ENCODE measurements at regions not wholly inside any gene's neighbourhood (a gene's known extent, or its start where the extent isn't known, plus 50 kb on each side); places are given as distances from the start of the nearest gene placed in this dataset.

DNA sequence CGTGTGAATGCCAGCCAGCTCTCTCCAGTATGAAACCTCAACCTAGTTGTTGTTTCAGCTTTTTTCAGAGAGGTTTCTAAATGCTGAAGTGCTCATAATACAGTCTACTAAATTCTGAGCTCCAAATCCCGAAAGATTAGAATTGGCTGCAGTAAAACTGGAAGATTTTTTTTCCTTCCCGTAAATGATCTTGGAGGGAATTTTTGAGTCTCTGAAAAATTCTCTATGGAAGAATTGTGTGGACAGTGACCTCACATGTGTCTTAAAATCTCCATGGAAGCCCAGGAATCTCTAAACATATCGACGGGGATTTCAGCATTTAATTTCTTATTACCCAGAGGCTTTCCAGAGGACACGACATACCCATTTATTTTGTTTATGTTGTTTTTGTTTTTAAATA, 1499.2 kb downstream of the LRRC4C start (continued):
- TF ChIP-seq, protein P1, sequence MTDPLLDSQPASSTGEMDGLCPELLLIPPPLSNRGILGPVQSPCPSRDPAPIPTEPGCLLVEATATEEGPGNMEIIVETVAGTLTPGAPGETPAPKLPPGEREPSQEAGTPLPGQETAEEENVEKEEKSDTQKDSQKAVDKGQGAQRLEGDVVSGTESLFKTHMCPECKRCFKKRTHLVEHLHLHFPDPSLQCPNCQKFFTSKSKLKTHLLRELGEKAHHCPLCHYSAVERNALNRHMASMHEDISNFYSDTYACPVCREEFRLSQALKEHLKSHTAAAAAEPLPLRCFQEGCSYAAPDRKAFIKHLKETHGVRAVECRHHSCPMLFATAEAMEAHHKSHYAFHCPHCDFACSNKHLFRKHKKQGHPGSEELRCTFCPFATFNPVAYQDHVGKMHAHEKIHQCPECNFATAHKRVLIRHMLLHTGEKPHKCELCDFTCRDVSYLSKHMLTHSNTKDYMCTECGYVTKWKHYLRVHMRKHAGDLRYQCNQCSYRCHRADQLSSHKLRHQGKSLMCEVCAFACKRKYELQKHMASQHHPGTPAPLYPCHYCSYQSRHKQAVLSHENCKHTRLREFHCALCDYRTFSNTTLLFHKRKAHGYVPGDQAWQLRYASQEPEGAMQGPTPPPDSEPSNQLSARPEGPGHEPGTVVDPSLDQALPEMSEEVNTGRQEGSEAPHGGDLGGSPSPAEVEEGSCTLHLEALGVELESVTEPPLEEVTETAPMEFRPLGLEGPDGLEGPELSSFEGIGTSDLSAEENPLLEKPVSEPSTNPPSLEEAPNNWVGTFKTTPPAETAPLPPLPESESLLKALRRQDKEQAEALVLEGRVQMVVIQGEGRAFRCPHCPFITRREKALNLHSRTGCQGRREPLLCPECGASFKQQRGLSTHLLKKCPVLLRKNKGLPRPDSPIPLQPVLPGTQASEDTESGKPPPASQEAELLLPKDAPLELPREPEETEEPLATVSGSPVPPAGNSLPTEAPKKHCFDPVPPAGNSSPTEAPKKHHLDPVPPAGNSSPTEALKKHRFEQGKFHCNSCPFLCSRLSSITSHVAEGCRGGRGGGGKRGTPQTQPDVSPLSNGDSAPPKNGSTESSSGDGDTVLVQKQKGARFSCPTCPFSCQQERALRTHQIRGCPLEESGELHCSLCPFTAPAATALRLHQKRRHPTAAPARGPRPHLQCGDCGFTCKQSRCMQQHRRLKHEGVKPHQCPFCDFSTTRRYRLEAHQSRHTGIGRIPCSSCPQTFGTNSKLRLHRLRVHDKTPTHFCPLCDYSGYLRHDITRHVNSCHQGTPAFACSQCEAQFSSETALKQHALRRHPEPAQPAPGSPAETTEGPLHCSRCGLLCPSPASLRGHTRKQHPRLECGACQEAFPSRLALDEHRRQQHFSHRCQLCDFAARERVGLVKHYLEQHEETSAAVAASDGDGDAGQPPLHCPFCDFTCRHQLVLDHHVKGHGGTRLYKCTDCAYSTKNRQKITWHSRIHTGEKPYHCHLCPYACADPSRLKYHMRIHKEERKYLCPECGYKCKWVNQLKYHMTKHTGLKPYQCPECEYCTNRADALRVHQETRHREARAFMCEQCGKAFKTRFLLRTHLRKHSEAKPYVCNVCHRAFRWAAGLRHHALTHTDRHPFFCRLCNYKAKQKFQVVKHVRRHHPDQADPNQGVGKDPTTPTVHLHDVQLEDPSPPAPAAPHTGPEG (CRISPR knock-in tag; IDR thresholded peaks at IDR 0.05) = no peak
- TF ChIP-seq, protein P2, sequence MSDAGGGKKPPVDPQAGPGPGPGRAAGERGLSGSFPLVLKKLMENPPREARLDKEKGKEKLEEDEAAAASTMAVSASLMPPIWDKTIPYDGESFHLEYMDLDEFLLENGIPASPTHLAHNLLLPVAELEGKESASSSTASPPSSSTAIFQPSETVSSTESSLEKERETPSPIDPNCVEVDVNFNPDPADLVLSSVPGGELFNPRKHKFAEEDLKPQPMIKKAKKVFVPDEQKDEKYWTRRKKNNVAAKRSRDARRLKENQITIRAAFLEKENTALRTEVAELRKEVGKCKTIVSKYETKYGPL (CRISPR knock-in tag; IDR thresholded peaks at IDR 0.05) = no peak
- TF ChIP-seq GPN1 (CRISPR knock-in tag; IDR thresholded peaks at IDR 0.05; ENCODE audit: borderline replicate concordance) (no peak), ISX (CRISPR knock-in tag; conservative IDR thresholded peaks at IDR 0.05) (no peak), NFRKB (IDR thresholded peaks at IDR 0.05) (no peak), ZNF234 (CRISPR knock-in tag; conservative IDR thresholded peaks at IDR 0.05) (no peak), ZNF496 (CRISPR knock-in tag; IDR thresholded peaks at IDR 0.05; ENCODE audit: insufficient replicate concordance) (no peak), ATF7-NPFF (CRISPR knock-in tag; IDR thresholded peaks at IDR 0.05; ENCODE audit: low read depth) (no peak), RBM39 (IDR thresholded peaks at IDR 0.05; ENCODE audit: low read depth, low read length, poor library complexity, severe bottlenecking) (no peak), ZSCAN25 (CRISPR knock-in tag; IDR thresholded peaks at IDR 0.05) (no peak)
- TF ChIP-seq, protein P3, sequence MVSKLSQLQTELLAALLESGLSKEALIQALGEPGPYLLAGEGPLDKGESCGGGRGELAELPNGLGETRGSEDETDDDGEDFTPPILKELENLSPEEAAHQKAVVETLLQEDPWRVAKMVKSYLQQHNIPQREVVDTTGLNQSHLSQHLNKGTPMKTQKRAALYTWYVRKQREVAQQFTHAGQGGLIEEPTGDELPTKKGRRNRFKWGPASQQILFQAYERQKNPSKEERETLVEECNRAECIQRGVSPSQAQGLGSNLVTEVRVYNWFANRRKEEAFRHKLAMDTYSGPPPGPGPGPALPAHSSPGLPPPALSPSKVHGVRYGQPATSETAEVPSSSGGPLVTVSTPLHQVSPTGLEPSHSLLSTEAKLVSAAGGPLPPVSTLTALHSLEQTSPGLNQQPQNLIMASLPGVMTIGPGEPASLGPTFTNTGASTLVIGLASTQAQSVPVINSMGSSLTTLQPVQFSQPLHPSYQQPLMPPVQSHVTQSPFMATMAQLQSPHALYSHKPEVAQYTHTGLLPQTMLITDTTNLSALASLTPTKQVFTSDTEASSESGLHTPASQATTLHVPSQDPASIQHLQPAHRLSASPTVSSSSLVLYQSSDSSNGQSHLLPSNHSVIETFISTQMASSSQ (IDR thresholded peaks at IDR 0.05; ENCODE audit: low read depth) = no peak
- TF ChIP-seq, protein P3 (CRISPR knock-in tag; IDR thresholded peaks at IDR 0.05; ENCODE audit: borderline replicate concordance) = no peak
- TF ChIP-seq, protein P4, sequence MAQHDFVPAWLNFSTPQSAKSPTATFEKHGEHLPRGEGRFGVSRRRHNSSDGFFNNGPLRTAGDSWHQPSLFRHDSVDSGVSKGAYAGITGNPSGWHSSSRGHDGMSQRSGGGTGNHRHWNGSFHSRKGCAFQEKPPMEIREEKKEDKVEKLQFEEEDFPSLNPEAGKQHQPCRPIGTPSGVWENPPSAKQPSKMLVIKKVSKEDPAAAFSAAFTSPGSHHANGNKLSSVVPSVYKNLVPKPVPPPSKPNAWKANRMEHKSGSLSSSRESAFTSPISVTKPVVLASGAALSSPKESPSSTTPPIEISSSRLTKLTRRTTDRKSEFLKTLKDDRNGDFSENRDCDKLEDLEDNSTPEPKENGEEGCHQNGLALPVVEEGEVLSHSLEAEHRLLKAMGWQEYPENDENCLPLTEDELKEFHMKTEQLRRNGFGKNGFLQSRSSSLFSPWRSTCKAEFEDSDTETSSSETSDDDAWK (CRISPR knock-in tag; IDR thresholded peaks at IDR 0.05) = no peak
- TF ChIP-seq, protein P5, sequence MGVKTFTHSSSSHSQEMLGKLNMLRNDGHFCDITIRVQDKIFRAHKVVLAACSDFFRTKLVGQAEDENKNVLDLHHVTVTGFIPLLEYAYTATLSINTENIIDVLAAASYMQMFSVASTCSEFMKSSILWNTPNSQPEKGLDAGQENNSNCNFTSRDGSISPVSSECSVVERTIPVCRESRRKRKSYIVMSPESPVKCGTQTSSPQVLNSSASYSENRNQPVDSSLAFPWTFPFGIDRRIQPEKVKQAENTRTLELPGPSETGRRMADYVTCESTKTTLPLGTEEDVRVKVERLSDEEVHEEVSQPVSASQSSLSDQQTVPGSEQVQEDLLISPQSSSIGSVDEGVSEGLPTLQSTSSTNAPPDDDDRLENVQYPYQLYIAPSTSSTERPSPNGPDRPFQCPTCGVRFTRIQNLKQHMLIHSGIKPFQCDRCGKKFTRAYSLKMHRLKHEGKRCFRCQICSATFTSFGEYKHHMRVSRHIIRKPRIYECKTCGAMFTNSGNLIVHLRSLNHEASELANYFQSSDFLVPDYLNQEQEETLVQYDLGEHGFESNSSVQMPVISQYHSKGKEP (CRISPR knock-in tag; IDR thresholded peaks at IDR 0.05) = no peak
